HT-29 (cell line): ENCODE measurements at regions not wholly inside any gene's neighbourhood (a gene's known extent, or its start where the extent isn't known, plus 50 kb on each side); places are given as distances from the start of the nearest gene placed in this dataset.
"Not testable (repeated sequence)": the region's sequence is repeated elsewhere in the genome, so short reads cannot be mapped to it uniquely, and the experiment has no call there.

Experiments
- DNase-seq: peaks from one replicate; pipeline ENCODE4 v3.0.0-alpha.2; 2015; ENCODE audit warnings: low spot score

DNA sequence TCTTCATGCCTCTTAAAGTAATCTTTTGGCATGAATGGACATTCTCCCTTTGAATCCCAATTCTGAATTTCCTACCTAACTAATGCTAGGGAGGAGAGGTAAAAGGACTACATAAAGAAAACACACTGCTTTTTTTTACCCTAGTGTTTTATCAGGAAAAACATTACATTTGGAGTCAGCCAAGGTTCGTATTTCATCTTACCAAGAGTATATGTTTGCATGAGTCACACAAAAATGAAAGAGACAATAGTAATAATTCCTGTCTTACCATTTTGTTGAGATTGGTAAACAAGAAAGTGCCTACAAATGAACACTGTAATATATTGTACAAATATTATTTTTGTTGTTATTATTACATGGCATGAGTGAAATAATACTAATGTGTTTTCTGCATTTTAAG is 112.9 kb upstream of the WARS2 start:
- no peak for DNase-seq

DNA sequence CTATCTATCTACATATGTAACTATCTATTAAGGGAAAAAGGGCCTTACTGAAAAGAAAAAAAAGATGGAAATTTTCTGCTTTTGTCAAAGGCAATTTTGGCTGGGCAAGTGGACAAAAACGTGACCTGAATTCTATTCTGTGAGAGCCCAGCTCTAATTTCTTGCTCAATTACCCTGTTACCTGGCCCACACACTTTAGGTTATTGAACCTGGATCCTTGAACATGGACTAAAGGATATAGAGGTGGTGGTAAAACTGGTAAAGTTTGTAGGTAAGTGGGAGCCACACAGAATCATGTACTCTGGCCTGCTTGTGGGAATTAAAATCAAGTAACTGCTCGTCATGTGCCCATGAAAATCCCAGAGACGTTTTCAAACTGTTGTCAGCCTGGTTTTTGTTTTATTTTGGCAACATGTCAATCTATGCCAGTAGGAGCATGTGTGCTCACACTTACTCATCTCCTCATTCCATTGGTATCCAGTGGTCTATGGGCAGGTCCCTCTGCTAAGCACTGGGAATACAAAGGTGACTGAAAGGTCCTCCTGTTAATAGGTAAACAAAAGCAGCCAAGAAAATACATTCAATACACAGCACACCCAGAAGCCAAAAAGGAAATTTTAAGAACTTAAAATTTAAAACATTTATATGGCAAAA is 113.7 kb upstream of the WARS2 start:
- DNase-seq = no peak

DNA sequence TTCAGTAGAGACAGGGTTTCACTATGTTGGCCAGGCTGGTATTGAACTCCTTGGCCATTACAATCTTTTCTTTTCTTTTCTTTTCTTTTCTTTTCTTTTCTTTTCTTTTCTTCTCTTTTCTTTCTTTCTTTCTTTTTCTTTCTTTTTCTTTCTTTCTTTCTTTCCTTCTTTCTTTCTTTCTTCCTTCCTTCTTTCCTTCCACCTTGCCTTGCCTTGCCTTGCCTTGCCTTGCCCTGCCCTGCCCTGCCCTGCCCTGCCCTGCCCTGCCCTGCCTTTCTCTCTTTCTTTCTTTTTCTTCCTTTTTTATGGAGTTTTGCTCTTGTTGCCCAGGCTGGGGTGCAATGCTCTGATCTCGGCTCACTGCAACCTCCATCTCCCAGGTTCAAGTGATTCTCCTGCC is 112.5 kb upstream of the HAO2 start:
- DNase-seq = not testable (repeated sequence)

DNA sequence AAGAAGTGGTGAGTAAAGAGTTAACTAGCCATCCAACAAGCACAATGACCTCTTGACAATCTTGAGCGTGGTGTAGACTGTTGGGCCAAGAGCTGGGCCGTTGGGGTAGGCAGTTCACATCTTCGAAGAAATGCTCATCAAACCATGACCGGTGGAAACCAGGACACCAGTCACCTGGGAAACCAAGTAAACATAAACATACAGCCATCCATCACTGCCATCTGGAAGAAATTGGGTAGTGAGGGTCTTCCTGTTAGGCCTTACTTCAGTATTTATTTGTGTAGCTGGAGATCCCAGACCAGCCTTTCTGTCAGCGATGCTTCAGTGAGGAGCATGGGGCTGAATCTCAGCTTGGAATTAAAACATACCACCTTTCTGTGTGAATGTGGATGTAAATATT is 108.1 kb upstream of the HAO2 start:
- no peak for DNase-seq

DNA sequence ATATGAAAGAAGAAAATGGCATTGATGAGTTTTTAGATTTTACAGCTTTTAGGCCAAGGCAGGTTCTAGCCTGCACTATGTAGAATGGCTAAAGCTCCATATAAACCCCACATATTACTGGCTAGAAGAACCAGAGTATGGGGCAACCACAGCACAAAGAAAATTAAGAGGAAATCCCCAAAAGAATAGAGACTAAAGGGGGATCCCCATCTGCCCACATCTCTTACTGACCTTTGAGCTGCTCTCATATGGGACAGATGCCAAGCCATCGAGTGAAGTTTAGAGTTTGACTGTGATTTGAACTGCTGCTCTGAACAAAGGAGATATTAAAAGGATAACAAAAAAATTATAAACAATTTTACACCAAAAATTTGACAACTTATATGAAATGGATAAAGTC is 102.2 kb upstream of the HAO2 start:
- DNase-seq = no peak

DNA sequence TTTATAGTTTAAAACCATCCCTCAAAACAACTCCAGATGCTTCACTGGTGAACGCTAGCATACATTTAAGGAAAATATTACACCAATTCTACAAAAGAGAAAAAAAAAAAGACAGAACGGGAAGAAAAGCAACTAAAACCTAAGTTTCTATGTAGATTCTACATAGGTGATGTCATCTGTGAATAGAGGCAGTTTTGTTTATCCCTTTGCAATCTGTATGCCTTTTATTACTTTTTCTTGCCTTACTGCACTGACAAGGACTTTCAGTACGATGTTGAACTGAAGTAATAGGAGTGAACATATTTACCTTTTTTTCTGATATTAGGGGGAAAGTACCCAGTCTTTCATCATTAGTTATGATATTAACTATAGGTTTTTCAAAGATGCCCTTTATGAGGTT is 101.7 kb upstream of the HAO2 start:
- DNase-seq = no peak

DNA sequence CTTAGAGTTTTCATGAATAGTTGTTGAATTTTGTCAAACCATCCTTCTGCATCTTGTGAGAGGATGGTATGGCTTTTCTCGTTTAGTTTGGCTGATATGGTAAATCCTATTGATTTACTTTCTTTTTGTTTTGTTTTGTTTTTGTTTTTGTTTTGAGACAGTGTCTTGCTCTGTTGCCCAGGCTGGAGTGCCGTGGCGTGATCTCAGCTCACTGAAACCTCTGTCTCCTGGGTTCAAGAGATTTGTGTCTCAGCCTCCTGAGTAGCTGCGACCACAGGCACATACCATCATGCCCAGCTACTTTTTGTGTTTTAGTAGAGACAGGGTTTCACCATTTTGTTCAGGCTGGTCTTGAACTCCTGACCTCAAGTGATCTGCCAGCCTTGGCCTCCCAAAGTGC is 101.3 kb upstream of the HAO2 start:
- DNase-seq = not testable (repeated sequence)

DNA sequence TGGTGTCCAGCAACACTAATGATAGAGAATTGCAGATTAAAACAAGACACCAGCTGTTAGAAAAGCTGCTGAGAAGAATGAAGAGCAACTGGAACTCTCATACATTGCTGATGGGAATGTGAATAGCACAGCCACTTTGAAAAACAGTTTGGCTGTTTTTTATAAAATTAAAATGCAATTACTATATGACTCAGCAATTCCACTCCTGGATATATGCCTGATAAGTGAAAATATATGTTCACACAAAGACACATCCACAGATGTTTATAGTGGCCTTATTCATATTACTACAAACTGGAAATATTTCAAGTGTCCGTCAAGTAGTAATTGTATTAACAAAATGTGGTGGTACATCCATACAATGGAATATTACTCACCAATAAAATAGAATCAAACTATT is 99.7 kb upstream of the HAO2 start:
- no peak for DNase-seq

DNA sequence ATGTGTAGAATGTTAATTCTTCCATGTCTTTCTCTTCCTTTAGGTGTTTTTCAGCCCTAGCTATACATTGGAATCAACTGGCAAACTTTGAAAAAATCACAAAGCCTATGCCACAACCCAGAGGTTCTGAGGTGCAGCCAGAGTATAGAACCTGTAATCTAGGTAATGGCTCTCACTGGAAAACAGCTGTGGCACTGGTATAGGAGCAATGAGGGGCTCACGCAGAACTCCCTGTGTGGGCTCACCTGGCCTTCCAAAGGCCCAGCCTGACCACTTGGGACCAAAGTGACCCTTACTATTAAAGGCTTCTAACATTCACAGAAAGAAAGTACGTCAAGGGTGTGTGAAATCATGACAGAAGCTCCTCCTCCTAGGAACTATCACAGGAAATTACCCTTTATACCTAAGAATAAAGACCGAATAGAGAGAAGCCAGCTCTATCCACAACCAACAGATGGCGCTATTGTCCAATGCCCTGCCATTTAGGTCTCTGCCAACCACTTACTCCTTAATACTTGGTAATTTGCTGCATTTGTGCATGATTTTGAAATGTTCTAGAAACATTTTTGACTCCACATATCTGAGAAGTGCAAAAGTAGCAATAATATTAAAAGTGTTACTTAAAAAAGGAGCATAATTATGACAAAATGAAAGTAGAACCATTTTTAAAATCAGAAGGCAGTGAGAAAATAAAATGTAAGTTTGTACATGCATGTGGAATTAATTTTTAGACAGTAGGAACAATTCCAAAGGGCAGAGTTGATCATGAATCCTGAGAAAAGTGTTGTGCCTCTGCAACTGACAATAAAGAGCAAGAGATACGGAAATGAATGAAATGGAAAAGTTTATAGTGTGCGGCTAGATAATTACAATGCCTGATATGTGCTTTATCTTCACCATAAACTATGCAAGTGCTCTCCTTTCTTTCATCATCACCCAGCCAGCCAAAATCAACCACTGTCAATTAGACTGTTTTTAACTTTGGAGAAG is 93.1 kb upstream of the HAO2 start:
- DNase-seq = peak; percentile 85

DNA sequence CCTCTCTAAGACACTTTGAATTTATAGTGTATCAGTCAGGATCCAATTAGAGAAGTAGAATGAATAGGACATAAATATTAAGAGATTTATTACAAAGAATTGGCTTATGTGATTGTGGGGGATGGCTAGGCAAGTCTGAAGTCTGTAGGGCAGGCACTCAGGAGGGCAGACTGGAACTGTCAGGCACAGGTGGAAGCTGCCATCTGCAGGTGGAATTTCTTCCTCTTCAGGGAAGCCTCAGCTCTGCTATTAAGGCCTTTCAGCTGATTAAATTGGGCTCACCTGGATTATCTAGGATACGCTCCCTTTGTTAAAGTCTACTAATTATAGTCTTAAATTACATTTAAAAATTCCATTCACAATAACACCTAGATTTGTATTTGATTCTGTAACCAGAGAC is 92.0 kb upstream of the HAO2 start:
- DNase-seq = peak; percentile 49

DNA sequence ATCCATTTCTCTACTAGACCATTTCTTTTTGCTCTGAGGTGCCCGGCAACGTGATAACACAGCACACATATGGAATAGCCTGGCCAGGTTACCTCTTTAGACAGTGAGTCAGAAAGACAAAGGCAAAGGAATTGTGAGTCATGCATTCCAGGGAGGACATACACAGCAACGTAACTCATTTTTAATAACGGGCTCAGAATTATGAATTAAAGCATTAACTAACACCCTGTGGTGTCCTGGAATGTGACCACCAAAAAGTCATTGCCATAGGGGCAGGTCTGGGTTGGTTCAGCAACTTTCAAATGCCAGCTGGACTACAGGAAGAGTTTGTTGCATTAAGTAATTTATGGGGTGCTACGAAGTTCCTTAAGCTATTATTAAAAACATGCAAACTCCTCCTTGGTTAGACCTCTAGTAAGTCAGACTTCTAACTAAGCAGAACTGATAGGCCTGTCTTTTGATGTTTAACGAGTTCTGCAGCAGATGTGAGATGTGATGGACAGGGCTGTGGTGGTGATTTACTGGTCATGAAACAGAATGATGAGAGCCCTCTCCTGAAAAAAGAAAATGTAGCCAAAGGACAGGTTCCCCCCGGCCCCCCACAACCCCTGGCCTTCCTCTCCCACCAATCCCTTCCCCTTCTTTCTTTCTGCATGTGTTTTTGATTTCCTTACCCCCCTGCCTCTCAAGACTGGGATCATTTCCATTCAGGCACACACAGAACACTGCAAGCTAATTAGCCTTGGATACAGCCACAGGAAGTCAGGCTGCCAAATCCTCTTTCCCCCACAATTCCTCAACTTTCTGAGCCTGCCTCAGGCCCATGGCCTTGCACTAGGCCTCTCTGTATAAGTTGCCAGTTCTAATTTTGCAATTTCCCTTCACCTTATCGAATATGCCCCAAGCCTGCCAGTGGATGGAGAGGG is 88.9 kb upstream of the HAO2 start:
- peak; percentile 72 for DNase-seq

DNA sequence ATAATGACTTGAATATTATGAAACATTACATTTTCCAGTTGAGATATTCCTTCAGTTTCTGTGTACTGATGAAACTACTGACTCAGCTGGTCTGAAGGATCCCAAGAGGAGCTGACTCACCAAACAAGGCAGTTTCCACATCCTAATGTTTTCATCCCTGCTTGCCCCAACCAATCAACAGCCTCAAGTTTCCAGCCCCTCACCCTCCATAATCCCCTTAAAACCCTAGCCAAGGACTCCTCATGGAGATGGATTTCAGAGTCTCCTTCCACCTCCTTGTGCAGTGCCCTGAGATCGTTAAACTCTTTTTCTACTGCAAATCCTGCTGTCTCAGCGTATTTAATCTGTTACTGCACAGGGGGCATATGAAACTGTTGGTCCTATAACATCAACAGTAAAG is 83.1 kb upstream of the HAO2 start:
- DNase-seq = no peak

DNA sequence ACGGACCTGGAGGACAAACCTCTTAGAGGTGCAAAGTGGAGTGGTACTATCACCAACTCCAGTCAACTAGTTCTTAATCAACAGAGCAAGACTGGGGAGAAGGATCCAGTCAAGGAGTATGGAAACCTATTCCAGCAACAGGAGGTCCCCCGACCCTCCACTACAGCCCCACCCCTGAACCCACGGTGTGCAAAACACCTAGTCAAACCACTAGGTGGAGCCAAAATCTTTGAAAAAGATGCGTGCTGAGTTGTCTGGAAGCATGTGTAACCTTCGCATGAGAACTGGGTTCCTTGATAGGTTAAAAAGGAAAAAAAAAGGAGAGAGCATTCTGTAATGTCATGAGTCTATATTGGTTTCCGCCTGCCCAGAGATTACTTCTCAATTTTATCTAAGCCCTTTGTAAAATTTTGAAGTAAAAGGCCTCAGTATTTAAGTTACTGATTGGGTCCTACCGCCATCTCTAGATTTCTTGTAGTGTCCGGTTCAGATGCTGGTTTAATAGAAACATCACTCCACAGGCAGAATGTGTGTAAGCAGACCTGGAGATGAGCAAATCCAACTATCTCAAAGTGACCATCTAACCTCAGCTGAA is 81.9 kb upstream of the HAO2 start:
- DNase-seq = peak; percentile 60

DNA sequence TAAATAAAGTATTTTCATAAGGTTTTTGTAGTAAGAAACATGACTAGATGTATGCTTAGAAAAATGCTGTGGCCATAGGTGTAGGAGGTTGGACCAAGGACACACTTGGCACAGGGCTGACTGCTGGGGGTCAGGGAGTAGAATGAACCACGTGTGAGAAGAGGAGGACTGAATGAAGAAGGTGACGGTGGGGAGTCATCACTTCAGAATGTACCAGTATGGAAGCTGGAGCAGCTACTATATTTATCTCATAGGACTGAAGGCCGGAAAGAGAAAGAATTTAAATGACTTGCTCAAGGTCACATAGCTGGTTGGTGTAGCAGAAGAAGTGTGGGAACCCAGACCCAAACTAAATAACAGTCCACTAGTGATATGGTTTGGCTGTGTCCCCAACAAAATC is 79.8 kb upstream of the HAO2 start:
- DNase-seq = no peak

DNA sequence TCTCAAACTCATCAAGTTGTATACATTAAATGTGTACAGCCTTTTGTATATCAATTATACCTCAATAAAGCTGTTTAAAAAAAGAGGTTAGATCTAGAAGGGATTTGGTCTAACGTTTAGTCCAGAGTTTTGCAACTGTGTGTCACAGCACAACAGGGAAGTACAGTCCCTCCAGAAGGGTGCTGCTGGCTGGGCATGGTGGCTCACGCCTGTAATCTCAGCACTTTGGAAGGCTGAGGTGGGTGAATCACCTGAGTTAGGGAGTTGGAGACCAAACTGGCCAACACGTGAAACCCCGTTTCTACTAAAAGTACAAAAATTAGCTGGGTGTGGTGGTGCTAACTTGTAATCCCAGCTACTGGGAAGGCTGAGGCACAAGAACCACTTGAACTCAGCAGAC is 78.3 kb upstream of the HAO2 start:
- DNase-seq = no peak

DNA sequence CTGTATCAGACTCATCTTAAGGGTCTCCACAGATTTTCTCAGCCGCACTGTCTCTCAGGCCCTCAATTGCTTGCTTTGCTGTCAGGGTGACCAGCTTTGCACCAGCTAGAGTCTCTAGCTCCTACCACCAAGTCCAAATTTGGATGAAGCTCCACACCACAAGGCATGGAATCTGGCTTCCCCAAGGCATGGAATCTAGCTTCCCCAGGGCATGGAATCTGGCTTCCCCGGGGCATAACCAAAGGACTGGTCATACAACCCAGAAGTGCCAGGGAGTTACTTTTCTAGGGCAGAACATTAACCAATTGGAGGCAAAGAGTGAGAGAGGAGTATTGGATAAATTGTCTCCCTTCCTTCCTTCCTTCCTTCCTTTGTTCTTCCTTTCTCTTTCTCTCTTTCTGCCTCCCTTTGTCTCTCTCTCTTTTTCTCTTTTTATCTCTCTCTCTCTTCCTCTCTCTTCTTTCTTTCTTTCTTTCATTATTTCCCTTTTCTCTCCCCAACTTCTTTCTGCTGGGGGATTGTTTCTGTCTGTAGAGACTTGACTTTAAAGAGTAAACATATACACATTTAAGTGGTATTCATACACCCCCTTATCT is 76.9 kb upstream of the HAO2 start:
- no peak for DNase-seq

DNA sequence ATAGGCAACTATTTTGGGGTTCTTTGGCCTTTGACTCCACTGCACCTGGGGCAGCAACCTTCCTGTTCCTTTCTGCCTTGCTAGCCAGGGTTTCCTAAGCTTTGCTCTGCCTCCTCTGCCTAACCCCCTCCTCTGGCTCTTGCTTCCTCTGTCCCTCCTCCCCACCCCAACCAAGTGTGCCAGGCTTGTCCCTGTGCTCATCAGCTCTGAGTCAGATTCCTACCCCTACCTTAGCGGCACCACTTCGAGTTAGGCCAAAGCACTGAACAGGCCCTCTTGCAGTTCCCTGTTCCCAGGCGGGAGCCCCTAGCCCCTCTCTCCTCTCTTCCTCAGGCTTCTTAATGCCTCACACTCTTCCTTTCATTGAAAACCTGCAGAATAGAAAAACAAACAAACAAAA is 74.8 kb upstream of the HAO2 start:
- no peak for DNase-seq

DNA sequence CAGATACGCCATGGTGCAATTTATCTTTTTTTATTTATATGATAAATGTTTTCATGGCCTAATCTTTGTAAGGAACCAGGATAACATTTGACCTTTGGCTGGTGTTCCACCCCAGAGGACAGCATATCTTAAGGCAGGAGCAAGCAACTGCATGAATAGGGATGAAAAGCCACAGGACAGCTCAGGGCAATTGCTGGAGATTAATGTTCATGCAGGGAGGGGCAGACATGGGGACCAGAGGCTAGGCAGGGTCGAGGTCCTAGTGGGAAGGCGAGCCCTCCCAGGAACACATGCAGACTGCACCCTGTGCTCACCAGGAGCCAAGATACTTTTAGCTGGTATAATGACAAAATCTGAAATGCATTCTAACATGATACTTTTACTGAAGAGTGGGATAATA is 74.4 kb upstream of the HAO2 start:
- DNase-seq = no peak

DNA sequence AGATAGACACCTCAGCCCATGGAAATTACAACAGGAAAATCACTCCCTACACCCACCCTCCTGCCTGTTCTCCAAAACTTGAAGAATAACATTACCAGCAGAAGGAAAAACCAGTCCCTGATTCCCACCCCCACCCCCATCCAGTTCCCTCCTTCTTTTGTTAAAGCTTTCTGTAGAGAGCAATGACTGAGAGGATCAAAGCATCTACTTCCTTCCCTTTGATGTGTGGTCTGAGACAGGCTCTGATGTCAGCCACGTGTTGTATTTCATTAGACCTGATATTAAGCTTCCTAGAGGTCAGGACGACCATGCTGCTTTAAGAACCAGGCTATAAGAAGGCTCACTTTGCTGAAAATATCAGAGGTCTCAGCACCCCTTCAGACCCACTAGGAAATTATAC is 73.9 kb upstream of the HAO2 start:
- DNase-seq = peak; percentile 29

DNA sequence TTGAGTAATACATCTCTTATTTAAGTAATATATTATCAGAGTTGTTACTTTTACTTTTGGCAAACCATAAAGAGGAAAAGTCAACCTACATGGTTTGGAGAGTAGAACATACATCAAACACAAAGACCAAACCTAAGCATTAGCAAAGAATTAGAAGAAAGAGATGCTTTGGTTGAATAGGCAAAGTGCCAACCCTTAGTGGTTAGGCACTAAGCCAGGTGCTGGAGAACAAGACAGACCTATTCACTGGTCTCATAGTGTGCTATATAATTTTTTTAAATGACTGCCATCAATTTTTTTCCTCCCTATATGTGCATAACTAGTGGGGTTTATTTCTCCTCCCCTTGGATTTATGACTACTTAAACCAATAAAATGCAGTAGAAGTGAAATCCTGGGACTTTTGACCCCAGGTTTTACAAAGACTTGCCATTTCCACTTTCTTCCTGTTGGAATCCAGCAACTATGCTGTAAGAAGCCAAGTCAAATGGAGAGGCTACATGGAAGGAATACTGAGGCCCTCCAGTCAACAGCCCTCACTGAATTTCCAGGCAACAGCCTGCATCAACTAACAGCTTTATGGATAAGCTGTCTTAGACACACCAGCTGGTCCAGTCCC is 69.8 kb upstream of the HAO2 start:
- DNase-seq = peak; percentile 83

DNA sequence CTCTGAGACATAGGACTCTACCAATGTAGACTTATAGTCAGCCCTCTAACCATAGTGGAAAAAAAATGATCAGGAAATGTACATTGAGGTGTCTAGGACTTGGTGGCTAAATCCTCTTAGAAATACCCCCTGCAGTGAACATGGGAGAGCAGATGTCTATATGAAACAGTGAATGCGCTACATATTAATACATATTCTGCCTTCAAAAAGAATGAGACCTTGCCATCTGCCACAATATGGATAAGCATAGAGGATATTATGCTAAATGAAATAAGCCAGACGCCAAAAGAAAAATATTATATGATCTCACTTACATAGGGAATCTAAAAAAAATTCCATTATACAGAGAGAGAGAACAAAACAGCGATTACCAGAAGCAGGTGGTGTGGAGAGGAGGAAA is 66.6 kb upstream of the HAO2 start:
- DNase-seq = no peak
